ACC112 (cell line): ENCODE measurements at regions not wholly inside any gene's neighbourhood (a gene's known extent, or its start where the extent isn't known, plus 50 kb on each side); places are given as distances from the start of the nearest gene placed in this dataset.

Source experiments
- H2AFZ ChIP-seq: fragments of 200-600 bp; sonication (generic); one replicate; pipeline ENCODE4 v1.6.0; 2017; ENCODE audit warnings: antibody characterized with exemption, low read length; ENCODE audit not compliant: unreplicated experiment
- H3K27ac ChIP-seq: fragments of 200-600 bp; sonication (generic); 2 replicates; pipeline ENCODE4 v1.5.1; 2014; ENCODE audit warnings: low read depth, mild to moderate bottlenecking, antibody characterized with exemption, low read length, moderate library complexity
- H3K27me3 ChIP-seq: fragments of 200-600 bp; sonication (generic); 2 replicates; pipeline ENCODE4 v1.6.1; 2014; ENCODE audit warnings: mild to moderate bottlenecking, antibody characterized with exemption, low read length, moderate library complexity, mixed read lengths; ENCODE audit not compliant: insufficient read depth
- H3K36me3 ChIP-seq: fragments of 200-600 bp; sonication (generic); 2 replicates; pipeline ENCODE4 v1.6.1; 2016; ENCODE audit warnings: mild to moderate bottlenecking, antibody characterized with exemption, low read length, moderate library complexity, mixed read lengths; ENCODE audit not compliant: insufficient read depth
- H3K4me1 ChIP-seq: fragments of 200-600 bp; sonication (generic); one replicate; pipeline ENCODE4 v1.6.1; 2016; ENCODE audit warnings: low read length, mixed read lengths; ENCODE audit not compliant: insufficient read depth, unreplicated experiment, control insufficient read depth
- H3K4me3 ChIP-seq: fragments of 200-600 bp; sonication (generic); 2 replicates; pipeline ENCODE4 v1.5.1; 2014; ENCODE audit warnings: mild to moderate bottlenecking, low read depth, low read length
- H3K79me2 ChIP-seq: fragments of 200-600 bp; sonication (generic); one replicate; pipeline ENCODE4 v1.6.0; 2016; ENCODE audit warnings: low read length; ENCODE audit not compliant: control insufficient read depth, unreplicated experiment, insufficient read depth

DNA sequence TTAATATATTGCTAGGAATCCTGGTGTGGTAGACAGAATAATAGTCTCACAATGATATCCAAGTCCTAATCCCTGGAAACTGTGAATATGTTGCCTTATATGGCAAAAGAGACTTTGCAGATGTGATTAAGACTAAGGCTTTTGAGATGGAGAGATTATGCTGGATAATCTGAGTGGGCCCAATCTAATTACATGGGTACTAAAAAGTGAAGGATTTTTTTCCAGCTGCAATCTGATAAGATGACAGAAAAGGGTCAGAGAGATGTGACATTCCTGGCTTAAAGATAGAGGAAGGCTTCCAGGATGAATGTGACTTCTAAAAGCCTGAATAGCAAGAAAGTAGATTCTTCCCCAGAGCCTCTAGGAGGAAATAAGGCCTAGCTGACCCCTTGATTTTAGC is 80.7 kb upstream of the MPDZ start:
- Histone ChIP-seq H3K4me1 (peaks cover 10% of the 10 kb centered on the region), H3K79me2 (no peaks in the 10 kb centered on the region), H3K27me3 (no peaks in the 10 kb centered on the region), H3K4me3 (no peak overlapping the region), H3K27ac (no peak overlapping the region), H3K36me3 (no peaks in the 10 kb centered on the region), H2AFZ (no peak overlapping the region)

- peaks cover 10% of the 10 kb centered on the region for H3K4me1 ChIP-seq
- no peaks in the 10 kb centered on the region for H3K27me3 ChIP-seq
- no peaks in the 10 kb centered on the region for H3K79me2 ChIP-seq
- no peak overlapping the region for H3K4me3 ChIP-seq
- H2AFZ ChIP-seq = peak overlapping the region; percentile 66
- H3K27ac ChIP-seq = no peak overlapping the region
- H3K36me3 ChIP-seq = no peaks in the 10 kb centered on the region
Measured at GRCh38 chr9:13358128-13358527, 78.6 kb upstream of the MPDZ start.

DNA sequence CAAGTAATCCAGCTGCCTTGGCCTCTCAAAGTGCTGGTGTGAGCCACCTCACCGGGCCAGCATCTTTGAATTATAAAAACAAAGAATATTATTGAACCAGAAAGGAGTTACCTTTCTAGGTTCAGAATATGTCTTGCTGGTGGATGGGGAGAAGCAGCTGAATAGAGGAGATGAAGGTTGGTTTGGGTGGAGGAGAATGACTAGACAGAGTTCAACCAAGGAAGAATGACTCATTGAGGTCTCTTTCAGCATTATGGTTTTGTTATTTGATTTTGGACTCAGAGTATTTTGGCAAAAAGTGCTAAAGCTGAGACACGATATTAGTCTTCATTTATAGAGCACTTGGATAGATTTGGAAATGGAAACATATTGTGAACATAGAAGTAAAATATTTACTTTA is 75.2 kb upstream of the MPDZ start:
- Histone ChIP-seq H3K27ac (no peak overlapping the region), H3K36me3 (no peaks in the 10 kb centered on the region)

DNA sequence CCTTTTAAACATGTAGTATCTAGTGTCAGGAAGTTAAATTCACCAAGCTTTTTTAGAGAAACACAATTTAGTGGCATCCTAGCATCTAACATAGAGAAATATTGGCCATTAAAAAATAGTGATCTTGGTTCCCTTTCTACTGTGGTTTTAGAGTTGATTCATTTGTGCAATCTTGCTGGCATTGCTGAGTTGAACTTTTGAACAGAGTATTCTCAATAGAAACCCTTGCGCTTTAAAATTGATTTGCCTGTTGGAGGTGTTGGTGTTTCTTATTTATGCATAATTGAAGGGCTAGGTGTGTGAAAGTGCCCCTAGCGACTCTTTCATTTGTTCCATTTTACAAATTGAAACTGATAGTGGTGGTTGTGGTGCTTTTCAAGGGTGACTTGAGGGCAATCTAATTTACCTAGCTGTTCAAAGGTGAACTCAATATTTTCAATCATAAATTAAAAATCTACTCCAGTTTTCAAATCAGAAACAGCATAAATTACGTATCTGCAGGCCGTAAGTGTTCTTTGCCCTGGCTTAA is 73.0 kb upstream of the MPDZ start:
- H3K4me1 ChIP-seq = peaks cover 6% of the 10 kb centered on the region
- H3K4me3 ChIP-seq = no peak overlapping the region
- H2AFZ ChIP-seq = no peak overlapping the region
- no peaks in the 10 kb centered on the region for H3K27me3 ChIP-seq
- H3K27ac ChIP-seq = no peak overlapping the region
- H3K79me2 ChIP-seq = no peaks in the 10 kb centered on the region
- H3K36me3 ChIP-seq = no peaks in the 10 kb centered on the region

More for the DNA sequence above, 75.2 kb upstream of the MPDZ start:
- Histone ChIP-seq H3K4me1 (peaks cover 16% of the 10 kb centered on the region), H3K4me3 (no peak overlapping the region), H3K79me2 (no peaks in the 10 kb centered on the region), H3K27me3 (no peaks in the 10 kb centered on the region), H2AFZ (no peak overlapping the region)

GRCh38 chr9:13351778-13352386 is 72.4 kb upstream of the MPDZ start:
- no peaks in the 10 kb centered on the region for H3K27me3 ChIP-seq

GRCh38 chr9:13332571-13332970 is 53.1 kb upstream of the MPDZ start:
- no peak overlapping the region for H2AFZ ChIP-seq
- no peaks in the 10 kb centered on the region for H3K79me2 ChIP-seq
- H3K27me3 ChIP-seq = no peaks in the 10 kb centered on the region
- no peaks in the 10 kb centered on the region for H3K36me3 ChIP-seq
- no peak overlapping the region for H3K27ac ChIP-seq
- no peak overlapping the region for H3K4me3 ChIP-seq
- no peaks in the 10 kb centered on the region for H3K4me1 ChIP-seq

More at GRCh38 chr9:13351778-13352386, 72.4 kb upstream of the MPDZ start:
- Histone ChIP-seq H3K79me2 (no peaks in the 10 kb centered on the region), H2AFZ (peak overlapping the region; percentile 82), H3K36me3 (no peaks in the 10 kb centered on the region), H3K27ac (no peak overlapping the region), H3K4me3 (no peak overlapping the region), H3K4me1 (peaks cover 6% of the 10 kb centered on the region)

DNA sequence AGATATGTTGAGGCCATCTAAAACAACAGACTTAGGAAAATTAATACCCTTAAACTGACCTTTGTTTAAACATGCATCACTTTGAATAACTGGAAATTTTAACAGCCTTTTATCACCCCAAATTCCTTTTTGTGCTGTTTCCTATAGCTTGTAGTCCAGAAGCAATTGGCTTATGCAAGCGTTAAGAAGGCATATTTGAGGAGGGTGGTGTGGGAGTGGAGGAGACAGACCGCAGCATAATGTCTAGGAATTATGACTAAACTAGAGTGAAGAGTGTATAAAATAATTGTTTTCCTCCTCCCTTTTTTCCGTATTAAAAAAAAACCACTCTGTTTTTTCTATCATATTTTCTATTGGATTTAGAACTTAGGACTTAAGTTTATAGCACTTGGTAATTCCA is 51.8 kb upstream of the MPDZ start:
- no peak overlapping the region for H3K27ac ChIP-seq
- H2AFZ ChIP-seq = no peak overlapping the region
- H3K4me1 ChIP-seq = no peaks in the 10 kb centered on the region
- no peaks in the 10 kb centered on the region for H3K27me3 ChIP-seq
- no peaks in the 10 kb centered on the region for H3K36me3 ChIP-seq
- no peak overlapping the region for H3K4me3 ChIP-seq
- H3K79me2 ChIP-seq = no peaks in the 10 kb centered on the region

DNA sequence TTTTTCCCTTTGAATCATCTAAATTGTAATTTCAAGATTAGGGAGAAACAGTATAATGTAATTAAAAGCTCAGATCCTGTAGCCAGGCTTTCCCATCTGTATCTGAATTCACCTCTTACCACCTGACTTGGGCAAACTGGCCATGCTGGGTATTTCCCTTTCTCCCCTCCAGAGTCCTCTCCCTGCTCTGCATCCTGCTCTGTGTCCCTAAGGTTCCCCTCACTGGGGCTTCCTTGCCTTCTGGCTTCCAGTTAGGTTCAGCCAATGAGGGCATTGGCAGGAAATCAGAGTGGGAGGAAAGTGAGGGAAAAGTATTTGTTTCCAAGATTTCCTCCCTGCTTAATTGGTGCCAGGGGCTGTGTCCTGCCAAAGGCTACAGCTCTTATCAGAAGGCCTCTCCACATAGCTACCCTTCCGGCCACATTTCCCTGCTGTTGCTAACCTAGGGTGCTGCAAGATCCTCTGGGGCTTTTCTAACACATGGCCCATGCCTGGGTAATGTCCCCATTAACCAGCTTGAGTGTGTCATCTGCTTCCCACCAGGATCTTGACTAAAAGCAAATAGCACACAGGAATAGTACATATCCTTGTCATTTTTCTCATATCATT is 51.0 kb upstream of the MPDZ start:
- H2AFZ ChIP-seq = no peak overlapping the region
- no peaks in the 10 kb centered on the region for H3K27me3 ChIP-seq

More for the DNA sequence above, 51.0 kb upstream of the MPDZ start:
- Histone ChIP-seq H3K4me1 (no peaks in the 10 kb centered on the region), H3K79me2 (no peaks in the 10 kb centered on the region), H3K4me3 (no peak overlapping the region), H3K36me3 (no peaks in the 10 kb centered on the region), H3K27ac (no peak overlapping the region)
